Keratinocyte (primary cell): ENCODE measurements at regions not wholly inside any gene's neighbourhood (a gene's known extent, or its start where the extent isn't known, plus 50 kb on each side); places are given as distances from the start of the nearest gene placed in this dataset.

ENCODE experiments used
- CTCF ChIP-seq, 3 experiments: IDR thresholded peaks in 1 of 3; conservative IDR thresholded peaks in 1 of 3; optimal IDR thresholded peaks in 1 of 3; 2 replicates in 2 of 3; 3 replicates in 1 of 3; pipeline versions ENCODE3 to v1.5.1; 2011; ENCODE audit warnings: low read length in 3 of 3, mild to moderate bottlenecking in 3 of 3, moderate library complexity in 2 of 3, control low read depth in 1 of 3, inconsistent platforms in 1 of 3; ENCODE audit not compliant: insufficient read depth in 2 of 3; ENCODE audit errors: extremely low read depth in 1 of 3
- EZH2 ChIP-seq: IDR thresholded peaks from one replicate; pipeline ENCODE4 v1.6.1; 2012; ENCODE audit warnings: inconsistent platforms, mild to moderate bottlenecking, low read length, moderate library complexity

GRCh38 chr3:88824666-88825564 is 282.5 kb upstream of the EPHA3 start:
- no peak for TF ChIP-seq EZH2
- TF ChIP-seq CTCF (optimal IDR thresholded peaks at IDR 0.05 in 1 of 3, IDR thresholded peaks at IDR 0.05 in 1 of 3, conservative IDR thresholded peaks at IDR 0.05 in 1 of 3; ENCODE audit: extremely low read depth in 1 of 3, insufficient read depth in 2 of 3, low read length in 3 of 3): no peak
